ENCODE measurements at regions not wholly inside any gene's neighbourhood (a gene's known extent, or its start where the extent isn't known, plus 50 kb on each side); places are given as distances from the start of the nearest gene placed in this dataset.

- no peak overlapping the region for H3K27ac ChIP-seq (ENCODE audit: poor library complexity, severe bottlenecking)
- no peaks in the 10 kb centered on the region for H3K36me3 ChIP-seq (ENCODE audit: low read depth)
- H3K4me3 ChIP-seq (ENCODE audit: severe bottlenecking) = no peak overlapping the region
- no peaks in the 10 kb centered on the region for H3K9me3 ChIP-seq (ENCODE audit: severe bottlenecking)
- no peaks in the 10 kb centered on the region for H3K27me3 ChIP-seq (ENCODE audit: insufficient read depth, poor library complexity, severe bottlenecking)
- H3K4me1 ChIP-seq (ENCODE audit: insufficient read depth, poor library complexity, severe bottlenecking) = no peaks in the 10 kb centered on the region
- DNase-seq (ENCODE audit: low spot score) (no peak), ATAC-seq (ENCODE audit: low read depth) (no peak)
- TF ChIP-seq CTCF (IDR thresholded peaks at IDR 0.05; ENCODE audit: poor library complexity, severe bottlenecking) = no peak
These were observed 270.6 kb downstream of the CYRIA start for GRCh38 chr2:16394986-16395550.

GRCh38 chr2:16394072-16394985 lies 271.3 kb downstream of the CYRIA start:
- ATAC-seq (ENCODE audit: low read depth) = peak; percentile 44; the same call in 2 of the 3 replicates

GRCh38 chr2:16393500-16394071 lies 272.0 kb downstream of the CYRIA start:
- DNase-seq (ENCODE audit: low spot score) = no peak
- H3K4me1 ChIP-seq (ENCODE audit: insufficient read depth, poor library complexity, severe bottlenecking) = no peaks in the 10 kb centered on the region

More at GRCh38 chr2:16394072-16394985, 271.3 kb downstream of the CYRIA start:
- Histone ChIP-seq H3K9me3 (ENCODE audit: severe bottlenecking) (no peaks in the 10 kb centered on the region), H3K27me3 (ENCODE audit: insufficient read depth, poor library complexity, severe bottlenecking) (no peaks in the 10 kb centered on the region), H3K4me3 (ENCODE audit: severe bottlenecking) (no peak overlapping the region), H3K27ac (ENCODE audit: poor library complexity, severe bottlenecking) (no peak overlapping the region), H3K4me1 (ENCODE audit: insufficient read depth, poor library complexity, severe bottlenecking) (no peaks in the 10 kb centered on the region), H3K36me3 (ENCODE audit: low read depth) (no peaks in the 10 kb centered on the region)
- no peak for TF ChIP-seq CTCF (IDR thresholded peaks at IDR 0.05; ENCODE audit: poor library complexity, severe bottlenecking)
- DNase-seq (ENCODE audit: low spot score) = no peak

GRCh38 chr2:16392647-16393499 lies 272.8 kb downstream of the CYRIA start:
- no peak overlapping the region for H3K27ac ChIP-seq (ENCODE audit: poor library complexity, severe bottlenecking)
- no peak for TF ChIP-seq CTCF (IDR thresholded peaks at IDR 0.05; ENCODE audit: poor library complexity, severe bottlenecking)
- no peak for ATAC-seq (ENCODE audit: low read depth)
- no peak overlapping the region for H3K4me3 ChIP-seq (ENCODE audit: severe bottlenecking)
- no peaks in the 10 kb centered on the region for H3K4me1 ChIP-seq (ENCODE audit: insufficient read depth, poor library complexity, severe bottlenecking)
- no peaks in the 10 kb centered on the region for H3K27me3 ChIP-seq (ENCODE audit: insufficient read depth, poor library complexity, severe bottlenecking)
- no peak for DNase-seq (ENCODE audit: low spot score)
- no peaks in the 10 kb centered on the region for H3K9me3 ChIP-seq (ENCODE audit: severe bottlenecking)
- H3K36me3 ChIP-seq (ENCODE audit: low read depth) = no peaks in the 10 kb centered on the region

More at GRCh38 chr2:16393500-16394071, 272.0 kb downstream of the CYRIA start:
- H3K36me3 ChIP-seq (ENCODE audit: low read depth) = no peaks in the 10 kb centered on the region
- H3K27me3 ChIP-seq (ENCODE audit: insufficient read depth, poor library complexity, severe bottlenecking) = no peaks in the 10 kb centered on the region
- no peak overlapping the region for H3K27ac ChIP-seq (ENCODE audit: poor library complexity, severe bottlenecking)
- no peak overlapping the region for H3K4me3 ChIP-seq (ENCODE audit: severe bottlenecking)
- ATAC-seq (ENCODE audit: low read depth) = no peak
- H3K9me3 ChIP-seq (ENCODE audit: severe bottlenecking) = no peaks in the 10 kb centered on the region
- no peak for TF ChIP-seq CTCF (IDR thresholded peaks at IDR 0.05; ENCODE audit: poor library complexity, severe bottlenecking)

Data from RWPE2 (cell line).